BJ (cell line): ENCODE measurements at regions not wholly inside any gene's neighbourhood (a gene's known extent, or its start where the extent isn't known, plus 50 kb on each side); places are given as distances from the start of the nearest gene placed in this dataset.

ENCODE experiments used
- CTCF ChIA-PET: fragments of 350-600 bp; formaldehyde crosslinking; extraction: SDS; loops from one replicate; lab custom pipeline; 2021; ENCODE audit warnings: antibody characterized with exemption, inconsistent platforms; lab: Yijun Ruan, JAX
- POLR2A ChIA-PET: fragments of 300-600 bp; sonication (Branson Sonifier 250); formaldehyde crosslinking; extraction: SDS; loops from one replicate; lab custom pipeline; 2021; ENCODE audit warnings: antibody characterized with exemption; lab: Charles Lee
- DNase-seq: peaks from one replicate; pipeline ENCODE4 v3.0.0-alpha.2; 2011; ENCODE audit warnings: low read depth
- H3K27me3 ChIP-seq: 2 replicates; pipeline ENCODE4 v1.6.0; 2011; ENCODE audit warnings: low read length; ENCODE audit not compliant: control insufficient read depth, insufficient read depth
- H3K36me3 ChIP-seq: 2 replicates; pipeline ENCODE4 v1.5.1; 2011; ENCODE audit warnings: low read length; ENCODE audit not compliant: control insufficient read depth, insufficient read depth
- H3K4me3 ChIP-seq: 2 replicates; pipeline ENCODE4 v1.5.1; 2011; ENCODE audit warnings: low read depth, mild to moderate bottlenecking, control low read depth, low read length
- CTCF ChIP-seq: IDR thresholded peaks from 2 replicates; pipeline ENCODE4 v1.5.1; 2011; ENCODE audit warnings: low read depth, mild to moderate bottlenecking, control low read depth, inconsistent platforms, low read length, moderate library complexity; ENCODE audit not compliant: insufficient read depth

GRCh38 chr1:214216779-214217178, 64.2 kb upstream of the SMYD2 start:
- no peak for DNase-seq
- H3K36me3 ChIP-seq: no peaks in the 10 kb centered on the region
- peaks cover 11% of the 10 kb centered on the region for H3K27me3 ChIP-seq
- no peak for TF ChIP-seq CTCF
- ChIA-PET CTCF (interaction anchor here (7.7 kb wide), 1 partner anchor 112 kb away, joined by 263 read pairs; no protein-coding TSS in a partner anchor), POLR2A (no interaction called here)
- no peak overlapping the region for H3K4me3 ChIP-seq

GRCh38 chr1:214219902-214220301, 61.1 kb upstream of the SMYD2 start:
- Histone ChIP-seq H3K36me3 (no peaks in the 10 kb centered on the region), H3K27me3 (peaks cover 10% of the 10 kb centered on the region), H3K4me3 (no peak overlapping the region)
- CTCF ChIA-PET: interaction anchor here (0.6 to 1.5 kb wide), 4 partner anchors 11 to 112 kb away, joined by 3 to 7 read pairs (median 4); no protein-coding TSS in a partner anchor
- POLR2A ChIA-PET: no interaction called here
- TF ChIP-seq CTCF: no peak
- DNase-seq: no peak

- H3K4me3 ChIP-seq: no peak overlapping the region
- DNase-seq: no peak
- ChIA-PET CTCF (interaction anchor here (1.2 to 1.5 kb wide), 2 partner anchors 34 to 111 kb away, joined by 3 to 7 read pairs; no protein-coding TSS in a partner anchor), POLR2A (no interaction called here)
- TF ChIP-seq CTCF: no peak
- H3K36me3 ChIP-seq: no peaks in the 10 kb centered on the region
- H3K27me3 ChIP-seq: peaks cover 10% of the 10 kb centered on the region
These were observed 60.1 kb upstream of the SMYD2 start for GRCh38 chr1:214220891-214221290.

- Histone ChIP-seq H3K4me3 (peak overlapping the region; percentile 33), H3K36me3 (no peaks in the 10 kb centered on the region), H3K27me3 (peaks cover 6% of the 10 kb centered on the region)
- CTCF ChIA-PET: interaction anchor here (0.8 to 2.3 kb wide), 6 partner anchors 10 to 108 kb away, joined by 3 to 18 read pairs (median 10); no protein-coding TSS in a partner anchor
- no peak for TF ChIP-seq CTCF
- no peak for DNase-seq
- POLR2A ChIA-PET: no interaction called here
These were observed 56.2 kb upstream of the SMYD2 start for GRCh38 chr1:214224611-214225354.

GRCh38 chr1:214228976-214229375, 52.0 kb upstream of the SMYD2 start:
- H3K36me3 ChIP-seq: no peaks in the 10 kb centered on the region
- no peak overlapping the region for H3K4me3 ChIP-seq
- no peak for DNase-seq
- ChIA-PET CTCF (interaction anchor here (0.9 to 5.6 kb wide), 2 partner anchors 23 to 101 kb away, joined by 3 to 38 read pairs; no protein-coding TSS in a partner anchor), POLR2A (no interaction called here)
- H3K27me3 ChIP-seq: peaks cover 2% of the 10 kb centered on the region
- no peak for TF ChIP-seq CTCF
